Right lung (tissue), 2 donors: ENCODE measurements at regions not wholly inside any gene's neighbourhood (a gene's known extent, or its start where the extent isn't known, plus 50 kb on each side); places are given as distances from the start of the nearest gene placed in this dataset.
"Not testable (repeated sequence)": the region's sequence is repeated elsewhere in the genome, so short reads cannot be mapped to it uniquely, and the experiment has no call there.

Source experiments
- DNase-seq, 2 donors: peaks; one replicate each; pipeline ENCODE4 v3.0.0-alpha.2; 2013

DNA sequence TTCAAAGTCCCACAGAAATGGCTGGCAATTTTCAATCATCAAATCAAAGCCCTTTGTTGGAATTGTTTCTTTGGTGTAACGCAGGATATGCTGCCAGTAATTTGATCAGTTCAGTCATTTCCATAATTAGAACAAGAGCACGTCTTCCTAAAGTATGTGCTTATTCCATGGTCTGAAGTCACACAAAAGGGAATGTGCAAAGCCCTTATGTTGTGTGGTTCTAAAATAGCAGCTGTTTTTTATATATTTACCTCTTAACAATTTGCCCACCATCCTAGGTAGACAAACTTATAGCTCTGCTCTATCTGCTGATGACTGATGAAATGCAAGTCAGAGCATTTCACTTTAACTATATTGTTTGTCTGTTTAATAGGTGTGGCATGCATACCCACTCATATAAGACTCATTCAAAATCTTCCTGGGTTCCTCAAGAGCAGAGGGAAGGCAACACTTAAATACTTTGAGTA is 176.1 kb upstream of the SLC38A2 start:
- no peak for DNase-seq

DNA sequence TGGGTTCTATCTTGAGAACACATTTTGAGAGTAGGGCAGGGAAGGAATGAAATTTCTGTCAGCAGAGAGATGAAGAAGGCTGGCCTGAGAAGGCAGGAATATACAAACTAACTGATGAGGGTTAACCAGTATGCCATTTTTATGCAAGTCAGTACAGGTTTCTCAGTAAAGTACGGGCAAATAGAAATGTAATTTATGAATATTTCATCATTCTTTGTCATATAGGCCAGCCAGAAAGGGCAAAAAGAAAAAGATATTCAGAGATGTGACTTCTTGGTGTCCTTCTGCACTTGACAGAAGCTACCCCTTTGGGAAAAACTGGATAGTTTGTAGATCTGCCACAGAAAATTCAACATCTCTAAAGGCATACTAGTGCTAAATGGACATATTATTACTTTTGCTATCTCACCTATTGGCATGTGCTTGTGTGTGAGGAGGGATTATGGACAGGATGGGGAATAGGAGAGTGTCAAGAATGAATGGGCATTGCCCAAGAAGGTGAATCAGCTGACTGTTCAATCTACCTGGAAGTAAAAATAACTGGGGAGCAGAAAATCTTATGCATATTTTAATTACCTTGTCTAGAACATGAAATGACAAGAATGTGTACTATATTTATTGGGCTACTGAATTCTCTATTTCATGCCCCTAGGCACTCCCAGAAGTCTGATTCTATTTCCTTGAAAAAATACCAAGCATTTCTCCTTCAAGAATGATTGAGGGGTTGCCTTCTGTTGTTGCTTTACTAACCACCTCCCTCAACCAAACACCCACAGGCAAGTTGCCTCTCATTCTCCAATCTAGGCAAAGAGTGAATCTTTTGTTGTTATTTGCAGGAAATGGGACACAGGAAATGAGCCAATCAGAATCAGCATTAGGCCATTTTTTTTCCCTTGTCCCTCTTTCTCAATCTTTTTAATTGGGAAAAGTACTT is 175.1 kb upstream of the SLC38A2 start:
- DNase-seq = no peak

DNA sequence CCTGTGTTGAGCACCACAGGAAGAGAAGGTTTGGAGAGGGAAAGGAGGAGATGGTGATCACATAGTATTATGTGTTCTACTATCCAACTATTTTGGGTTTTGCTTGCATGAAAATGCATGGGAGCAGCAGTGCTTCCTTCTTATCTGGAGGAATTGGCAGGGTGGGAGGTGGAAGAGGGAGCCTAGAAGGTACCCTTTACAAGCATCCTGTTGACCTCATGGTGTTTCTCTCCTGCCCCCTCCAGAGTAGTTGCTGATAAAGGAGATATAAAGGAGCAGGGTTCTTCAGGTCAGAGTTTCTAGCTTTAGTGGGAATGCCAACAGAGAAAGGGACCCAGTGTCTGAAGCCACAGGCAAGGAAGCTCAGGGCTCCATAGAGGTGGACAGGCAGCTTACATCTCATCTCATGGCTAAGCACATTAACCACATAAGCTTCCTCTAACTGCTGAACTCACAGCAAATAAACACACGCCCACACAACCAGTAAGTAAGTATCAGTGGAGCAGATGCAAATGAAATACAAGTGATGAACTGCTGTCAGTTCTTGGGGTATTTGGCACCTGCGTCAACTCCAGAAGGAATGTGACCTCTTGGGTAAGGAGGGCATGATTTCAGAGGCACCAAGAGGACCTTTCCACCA is 174.2 kb upstream of the SLC38A2 start:
- no peak for DNase-seq

GRCh38 chr12:46543378-46543795 is 170.8 kb upstream of the SLC38A2 start:
- not testable (repeated sequence) for DNase-seq

DNA sequence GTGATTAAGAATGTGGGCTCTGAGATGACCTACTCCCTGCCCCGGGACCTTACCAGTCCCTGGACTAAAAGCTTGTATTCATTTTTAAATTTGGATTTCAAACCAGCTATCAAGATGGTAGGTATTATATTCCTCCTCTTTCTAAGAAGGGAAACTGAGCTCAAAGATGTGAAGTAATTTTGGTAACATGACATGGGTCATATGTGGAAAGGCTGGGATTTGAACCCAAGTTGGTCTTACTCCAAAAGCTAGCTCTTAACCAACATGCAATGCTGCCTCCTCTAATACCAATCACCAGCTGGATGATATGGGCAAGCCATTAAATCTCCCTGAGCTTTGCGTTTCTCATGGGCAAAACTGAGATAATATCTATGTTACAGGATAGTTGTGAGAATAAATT is 166.4 kb upstream of the SLC38A2 start:
- no peak for DNase-seq

DNA sequence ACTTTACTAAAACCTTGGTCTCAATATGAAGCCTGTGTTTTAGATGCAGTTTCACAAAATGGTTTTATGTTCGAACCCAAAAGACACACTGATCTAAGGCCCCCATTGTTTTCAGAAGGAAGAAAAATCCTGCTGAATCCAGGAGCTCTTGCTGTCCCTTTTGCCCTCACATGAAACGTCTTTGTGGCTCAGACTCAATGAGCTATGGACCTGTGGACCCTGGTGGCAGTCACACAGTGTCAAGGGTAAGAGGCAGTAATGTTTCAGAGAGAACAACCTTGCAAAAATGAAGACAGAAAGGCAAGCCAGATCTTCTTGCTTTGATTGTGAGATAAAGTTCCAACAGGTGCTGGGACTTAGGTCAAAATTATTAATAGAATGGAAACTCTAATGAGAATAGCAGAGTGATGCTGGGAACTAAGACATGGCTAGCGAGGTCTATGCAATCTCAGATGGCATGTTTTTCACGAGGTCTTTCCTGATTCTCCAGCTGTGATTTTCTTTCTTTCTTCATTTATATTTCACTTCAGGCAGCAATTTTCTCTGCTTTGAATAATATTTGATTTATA is 164.9 kb upstream of the SLC38A2 start:
- DNase-seq = no peak

DNA sequence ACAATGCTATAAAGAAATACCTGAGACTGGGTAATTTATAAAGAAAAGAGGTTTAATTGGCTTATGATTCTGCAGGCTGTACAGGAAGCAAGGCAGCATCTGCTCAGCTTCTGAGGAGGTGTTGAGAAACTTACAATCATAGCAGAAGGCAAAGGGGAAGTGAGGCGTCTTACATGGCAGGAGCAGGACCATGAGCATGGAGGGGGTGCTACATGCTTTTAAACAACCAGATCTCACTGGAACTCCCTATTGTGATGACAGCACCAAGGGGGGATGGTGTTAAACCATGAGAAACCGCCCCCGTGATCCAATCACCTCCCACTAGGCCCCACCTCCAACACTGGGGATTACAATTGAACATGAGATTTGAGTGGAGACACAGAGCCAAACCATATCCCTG is 163.7 kb upstream of the SLC38A2 start:
- not testable (repeated sequence) for DNase-seq

GRCh38 chr12:46535907-46536306 is 163.3 kb upstream of the SLC38A2 start:
- DNase-seq = no peak

GRCh38 chr12:46535376-46535775 is 162.8 kb upstream of the SLC38A2 start:
- no peak for DNase-seq

GRCh38 chr12:46534327-46534840 is 161.8 kb upstream of the SLC38A2 start:
- no peak for DNase-seq

GRCh38 chr12:46533723-46534122 is 161.2 kb upstream of the SLC38A2 start:
- DNase-seq = no peak

GRCh38 chr12:46531804-46532203 is 159.2 kb upstream of the SLC38A2 start:
- DNase-seq = no peak

DNA sequence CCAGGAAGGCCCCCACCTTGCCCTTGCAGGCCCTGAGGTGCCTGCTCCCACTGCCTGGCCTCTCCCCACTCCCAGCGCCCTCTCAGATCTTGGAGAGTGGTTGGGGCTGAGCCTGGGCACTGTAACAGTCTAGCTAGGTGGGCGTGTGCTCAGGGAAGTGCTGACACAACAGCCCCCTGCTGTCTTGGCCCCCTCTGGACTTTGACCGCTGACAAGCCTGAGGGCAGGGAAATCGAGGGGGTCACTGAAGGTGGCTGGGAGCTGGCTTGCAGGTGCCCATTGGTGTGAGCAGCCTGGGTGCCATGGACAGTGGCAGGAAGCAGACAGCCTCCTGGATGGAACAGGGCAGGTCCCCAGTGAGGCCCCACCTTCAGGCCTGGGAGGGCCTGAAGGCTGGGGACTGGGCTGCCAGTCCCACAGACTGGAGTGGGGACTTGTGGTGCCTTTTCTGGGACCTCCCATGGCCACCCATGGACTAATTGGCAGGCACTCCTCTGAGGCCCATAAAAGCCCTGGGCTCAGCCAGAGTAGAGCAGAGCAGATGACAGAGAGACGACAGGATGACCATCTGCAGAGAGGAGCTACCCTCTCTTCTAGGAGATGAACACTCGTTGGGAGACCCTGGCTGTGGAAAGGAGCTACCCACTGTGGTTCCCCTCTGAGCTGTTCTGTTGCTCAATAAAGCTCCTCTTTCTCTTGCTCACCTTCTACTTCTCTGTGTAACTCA is 158.6 kb upstream of the SLC38A2 start:
- no peak for DNase-seq

GRCh38 chr12:46530373-46531056 is 157.9 kb upstream of the SLC38A2 start:
- no peak for DNase-seq

GRCh38 chr12:46526233-46526632 is 153.7 kb upstream of the SLC38A2 start:
- DNase-seq = no peak

DNA sequence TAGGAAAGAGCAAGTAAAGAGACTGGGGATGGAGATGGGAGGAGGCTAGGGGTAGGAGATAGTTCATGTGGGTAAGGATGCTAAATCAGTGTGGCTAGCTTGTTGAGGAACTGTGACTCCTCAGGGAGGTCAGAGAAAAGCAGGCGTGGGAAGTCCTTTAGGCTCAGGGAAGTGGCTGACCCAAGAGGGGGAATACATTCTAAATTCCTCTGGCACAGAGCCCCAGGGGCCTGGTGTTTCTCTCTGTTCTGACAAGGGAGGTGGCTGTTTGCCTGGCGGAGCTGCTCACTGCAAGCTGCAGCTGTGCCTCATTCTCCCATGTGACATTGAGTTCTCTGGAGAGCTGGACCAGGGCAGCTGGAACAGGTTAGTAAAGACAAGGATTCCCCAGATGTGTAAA is 152.2 kb upstream of the SLC38A2 start:
- DNase-seq = peak; percentile 74 to 75

- DNase-seq = peak in 1 of 2 donors; percentile 28
Measured at GRCh38 chr12:46523863-46524770, 151.5 kb upstream of the SLC38A2 start.

- no peak for DNase-seq
Measured at GRCh38 chr12:46523446-46523845, 150.9 kb upstream of the SLC38A2 start.

GRCh38 chr12:46522071-46522470 is 149.5 kb upstream of the SLC38A2 start:
- peak; percentile 47 to 53 for DNase-seq

- DNase-seq = no peak
Measured at GRCh38 chr12:46521145-46521544, 148.6 kb upstream of the SLC38A2 start.
